GM18499 (cell line): ENCODE measurements at regions not wholly inside any gene's neighbourhood (a gene's known extent, or its start where the extent isn't known, plus 50 kb on each side); places are given as distances from the start of the nearest gene placed in this dataset.

Experiments used
- ATAC-seq: cut with Tn5 transposase; IDR thresholded peaks from one replicate; pipeline ENCODE4 v1.9.1; 2021; ENCODE audit warnings: moderate number of reproducible peaks; ENCODE audit not compliant: insufficient read depth, unreplicated experiment

GRCh38 chr18:60445341-60445740 is 72.8 kb upstream of the MC4R start:
- no peak for ATAC-seq

GRCh38 chr18:60446821-60447220 is 74.2 kb upstream of the MC4R start:
- no peak for ATAC-seq

DNA sequence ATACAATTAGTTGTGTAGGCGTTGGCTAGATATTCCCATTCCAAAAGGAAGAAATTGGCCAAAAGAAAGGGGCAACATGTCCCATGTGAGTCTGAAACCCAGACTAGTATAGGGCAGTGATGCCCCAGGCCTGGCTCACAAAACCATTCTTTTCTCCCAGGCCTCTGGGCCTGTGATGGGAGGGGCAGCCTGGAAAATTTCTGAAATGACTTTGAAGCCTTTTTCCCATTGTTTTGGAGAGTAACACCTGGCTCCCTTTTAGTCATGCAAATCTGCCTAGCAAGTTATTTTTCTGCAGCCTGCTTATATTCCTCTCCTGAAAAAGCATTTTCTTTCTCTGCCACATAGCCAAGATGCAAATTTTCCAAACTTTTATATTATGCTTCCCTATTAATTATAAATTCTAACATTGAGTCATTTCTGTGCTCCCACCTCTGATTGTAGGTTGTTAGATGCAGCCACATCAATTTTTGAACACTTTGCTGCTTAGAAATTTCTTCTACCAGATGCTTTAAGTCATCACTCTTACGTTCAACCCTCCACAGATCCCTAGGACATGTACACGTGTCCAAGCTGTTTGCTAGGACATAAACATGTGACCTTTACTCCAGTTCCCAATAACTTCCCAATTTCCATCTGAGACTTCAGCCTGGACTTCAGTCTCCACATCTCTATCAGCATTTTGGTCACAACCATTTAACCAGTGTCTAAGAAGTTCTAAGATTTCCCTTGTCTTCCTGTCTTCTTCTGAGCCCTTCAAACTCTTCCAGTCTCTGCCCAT is 76.1 kb upstream of the MC4R start:
- no peak for ATAC-seq

- no peak for ATAC-seq
These were observed 79.8 kb upstream of the MC4R start for GRCh38 chr18:60452421-60452820.

DNA sequence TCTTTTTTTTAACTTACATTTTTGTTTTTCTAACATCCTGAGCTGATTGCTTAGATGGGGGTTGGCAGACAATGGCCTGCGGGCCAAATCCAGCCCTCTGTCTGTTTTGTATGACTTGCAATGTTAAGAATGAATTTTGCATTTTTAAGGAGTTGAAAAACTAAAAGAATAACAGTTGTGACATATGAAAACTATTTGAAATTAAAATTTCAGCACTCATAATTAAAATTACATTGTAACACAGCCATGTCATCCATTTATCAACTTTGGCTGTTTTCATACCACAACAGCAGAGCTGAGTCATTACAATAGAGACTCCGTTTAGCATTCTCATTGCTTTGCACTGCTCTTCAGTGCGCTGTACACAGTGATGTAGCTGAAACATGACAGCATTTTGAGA is 94.1 kb upstream of the MC4R start:
- ATAC-seq, result no peak

DNA sequence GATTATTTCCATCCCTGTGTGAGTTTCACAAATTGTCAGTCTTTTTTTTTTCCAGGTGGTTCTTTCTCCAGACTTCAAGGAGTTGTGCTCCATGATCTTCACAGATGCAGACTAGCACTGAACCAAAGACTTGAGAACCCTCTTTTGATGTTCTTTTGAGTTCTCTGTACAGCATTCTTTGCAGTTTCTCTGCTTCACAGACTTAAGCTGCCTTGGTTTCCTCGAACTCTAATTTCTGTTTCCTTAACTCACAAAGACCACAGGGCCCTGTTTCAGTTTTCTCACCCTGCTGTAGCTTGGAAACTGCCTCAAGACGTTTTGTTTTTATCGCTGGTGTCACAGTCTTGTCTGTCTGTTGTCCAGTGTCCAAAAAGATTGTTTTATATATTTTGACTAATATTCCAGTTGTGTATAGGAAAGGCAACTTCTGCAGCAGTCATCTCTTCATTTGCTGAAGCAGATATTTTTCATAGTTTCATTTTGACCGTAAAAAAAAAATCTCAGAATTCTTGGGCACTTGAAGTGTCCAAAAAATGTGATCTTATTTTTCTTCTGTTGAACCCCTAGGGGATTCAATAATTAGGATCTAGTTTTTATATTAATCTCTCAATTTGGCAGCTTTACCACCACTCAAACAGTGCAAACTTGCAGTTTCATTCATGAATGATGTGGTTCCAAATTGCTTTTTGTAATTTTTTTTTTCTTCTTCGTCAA is 97.0 kb upstream of the MC4R start:
- ATAC-seq, result no peak

GRCh38 chr18:60471652-60472051 is 99.1 kb upstream of the MC4R start:
- no peak for ATAC-seq

DNA sequence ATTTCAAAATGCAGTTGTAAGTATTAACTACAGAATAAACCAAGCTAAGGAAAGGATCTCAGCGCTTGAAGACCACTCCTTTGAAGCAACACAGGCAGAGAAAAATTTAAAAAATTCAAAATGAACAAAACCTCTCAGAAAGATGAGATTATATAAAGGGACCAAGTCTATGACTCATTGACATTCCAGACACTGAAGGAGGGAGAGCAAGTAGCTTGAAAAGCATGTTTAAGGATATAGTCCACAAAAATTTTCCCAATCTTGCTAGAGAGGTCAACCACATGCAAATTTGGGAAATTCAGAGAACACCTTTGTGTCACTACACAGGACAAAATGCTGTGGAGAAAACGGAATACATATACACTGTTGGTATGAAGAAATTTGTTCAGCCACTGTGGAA is 112.6 kb upstream of the MC4R start:
- ATAC-seq, result no peak

- ATAC-seq, result no peak
These were observed 120.5 kb upstream of the MC4R start for GRCh38 chr18:60493066-60493465.

GRCh38 chr18:60499675-60500074 is 127.1 kb upstream of the MC4R start:
- ATAC-seq, result no peak

GRCh38 chr18:60500960-60501359 is 128.4 kb upstream of the MC4R start:
- ATAC-seq, result no peak

GRCh38 chr18:60502591-60502990 is 130.0 kb upstream of the MC4R start:
- no peak for ATAC-seq

DNA sequence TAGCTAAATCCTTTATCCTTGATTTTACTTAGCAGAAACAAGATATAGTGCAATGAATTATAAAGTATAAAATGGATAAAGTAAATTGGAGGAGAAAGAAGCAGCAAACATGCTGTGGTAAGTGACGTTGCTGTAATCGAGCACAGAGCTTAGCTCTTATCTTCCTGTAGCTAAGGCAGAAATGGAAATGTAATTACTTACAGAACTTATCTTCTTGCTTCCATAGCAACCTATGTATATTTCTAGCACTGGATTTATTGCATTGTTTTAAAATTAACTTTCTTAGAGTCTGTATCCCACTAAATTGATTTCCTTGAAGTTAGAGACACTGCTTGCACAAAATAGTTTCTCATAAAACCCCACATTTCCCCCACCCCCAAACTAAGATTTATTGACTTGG is 130.6 kb upstream of the MC4R start:
- ATAC-seq, result no peak

GRCh38 chr18:60506190-60506589 is 133.6 kb upstream of the MC4R start:
- ATAC-seq, result no peak

DNA sequence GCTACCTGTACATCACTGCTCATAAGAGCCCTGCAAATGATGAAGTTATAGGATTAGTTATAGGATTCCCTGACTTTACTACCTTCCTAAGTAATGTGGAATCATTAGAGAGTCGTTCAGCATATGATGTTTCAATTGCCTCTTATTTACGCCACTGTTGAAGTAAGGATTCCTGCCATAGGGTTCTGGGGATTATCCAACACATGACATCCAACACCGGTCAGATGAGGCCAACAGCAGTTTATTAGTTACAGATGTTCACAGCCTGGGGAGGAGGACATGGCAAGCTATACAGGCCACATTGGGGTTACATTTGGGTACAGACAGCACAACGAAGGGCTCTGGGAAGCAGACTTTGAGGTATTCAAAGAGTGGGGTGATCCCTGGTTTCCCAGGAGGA is 134.1 kb upstream of the MC4R start:
- no peak for ATAC-seq

DNA sequence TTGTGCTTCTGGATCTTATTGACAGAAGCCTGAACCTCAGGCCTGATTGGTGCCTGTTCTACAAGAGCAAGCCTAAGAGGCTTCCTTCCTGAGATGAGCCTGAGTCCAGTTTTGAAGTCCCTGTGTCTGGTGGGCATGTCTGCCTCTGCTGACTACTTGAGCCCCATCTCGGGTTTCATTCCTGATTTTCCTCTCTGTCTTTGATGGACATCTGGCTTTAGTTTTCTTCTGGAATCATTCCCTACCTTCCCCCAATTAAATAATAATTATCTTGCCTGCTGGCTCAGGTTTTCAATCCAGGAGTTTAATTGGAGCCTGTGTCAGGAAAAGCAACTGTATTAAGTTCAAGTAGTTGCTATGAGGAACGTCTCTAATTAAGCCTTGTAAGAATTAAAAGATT is 135.5 kb upstream of the MC4R start:
- ATAC-seq, result no peak

GRCh38 chr18:60534538-60534937 is 162.0 kb upstream of the MC4R start:
- no peak for ATAC-seq

DNA sequence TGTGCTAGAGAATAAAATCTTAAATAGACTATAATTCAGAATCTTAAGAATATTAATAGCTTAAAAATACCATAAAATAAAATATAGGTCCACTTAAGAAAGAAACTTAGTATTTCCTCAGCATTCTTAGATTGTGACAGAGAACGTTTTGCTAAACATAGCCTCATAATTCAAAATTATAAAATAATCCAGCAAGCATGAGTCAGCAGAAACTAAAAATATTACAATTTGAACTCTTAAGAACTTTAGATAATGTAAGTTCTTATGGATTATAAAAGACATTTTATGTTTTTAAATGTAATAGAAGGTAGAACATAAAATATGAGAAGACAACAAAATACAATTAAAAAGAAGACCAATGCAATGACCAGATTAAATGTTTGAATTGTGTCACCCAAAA is 164.5 kb upstream of the MC4R start:
- no peak for ATAC-seq

DNA sequence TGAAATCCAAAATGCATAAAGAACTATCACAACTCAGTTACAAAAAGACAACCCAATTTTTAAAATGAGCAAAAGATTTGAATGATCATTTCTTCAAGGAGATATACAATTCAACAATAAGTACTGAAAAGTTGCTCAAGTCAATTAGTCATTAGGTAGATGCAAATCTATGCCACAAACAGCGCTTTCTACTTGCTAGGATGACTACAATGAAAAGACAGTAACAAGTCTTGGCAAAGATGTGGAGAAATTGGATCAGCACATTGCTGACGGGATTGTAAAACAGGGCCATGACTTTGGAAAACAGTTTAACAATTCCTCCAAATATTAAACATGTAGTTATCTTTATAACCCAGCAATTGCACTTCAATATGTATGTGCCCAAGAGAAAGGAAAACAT is 166.3 kb upstream of the MC4R start:
- no peak for ATAC-seq

DNA sequence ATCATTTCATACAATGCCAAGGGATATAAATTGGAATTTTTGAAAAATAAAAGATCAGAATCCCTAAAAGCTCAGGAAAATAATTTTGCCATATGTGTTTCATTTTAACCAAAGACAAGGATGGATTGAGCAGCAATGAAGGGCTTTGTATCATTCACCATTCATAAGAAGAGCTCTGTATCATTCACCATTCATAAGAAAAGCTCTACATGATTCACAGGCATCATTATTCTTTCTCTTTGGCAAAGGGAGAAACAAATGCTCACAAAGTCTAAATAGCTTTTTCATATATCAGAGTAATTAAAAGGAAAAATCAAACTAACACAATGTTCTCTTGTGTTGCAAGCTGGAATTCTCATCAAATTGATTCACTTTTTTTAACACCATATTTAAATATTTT is 169.1 kb upstream of the MC4R start:
- no peak for ATAC-seq

DNA sequence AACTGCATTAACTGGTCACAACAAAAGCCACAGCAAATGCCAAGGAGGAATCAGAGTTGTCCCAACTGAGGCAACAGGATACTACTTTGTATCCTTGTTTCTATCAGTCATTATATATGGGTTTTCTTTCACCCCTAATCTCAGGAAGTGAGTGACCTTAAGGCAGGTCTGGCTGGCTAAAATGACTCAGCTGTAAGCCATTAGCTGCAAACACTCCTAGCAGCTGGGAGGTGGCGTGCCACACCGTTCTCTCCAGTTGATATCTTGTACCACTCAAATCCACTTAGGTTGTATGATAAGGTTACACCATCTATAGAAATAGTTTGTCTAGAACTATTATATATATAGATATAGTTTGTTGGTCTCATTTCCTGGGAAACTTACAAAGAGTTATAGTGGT is 171.1 kb upstream of the MC4R start:
- ATAC-seq, result no peak

GRCh38 chr18:60549338-60549960 is 176.9 kb upstream of the MC4R start:
- ATAC-seq, result no peak
